ENCODE measurements at regions not wholly inside any gene's neighbourhood (a gene's known extent, or its start where the extent isn't known, plus 50 kb on each side); places are given as distances from the start of the nearest gene placed in this dataset.
"Not testable (repeated sequence)": the region's sequence is repeated elsewhere in the genome, so short reads cannot be mapped to it uniquely, and the experiment has no call there.

DNA sequence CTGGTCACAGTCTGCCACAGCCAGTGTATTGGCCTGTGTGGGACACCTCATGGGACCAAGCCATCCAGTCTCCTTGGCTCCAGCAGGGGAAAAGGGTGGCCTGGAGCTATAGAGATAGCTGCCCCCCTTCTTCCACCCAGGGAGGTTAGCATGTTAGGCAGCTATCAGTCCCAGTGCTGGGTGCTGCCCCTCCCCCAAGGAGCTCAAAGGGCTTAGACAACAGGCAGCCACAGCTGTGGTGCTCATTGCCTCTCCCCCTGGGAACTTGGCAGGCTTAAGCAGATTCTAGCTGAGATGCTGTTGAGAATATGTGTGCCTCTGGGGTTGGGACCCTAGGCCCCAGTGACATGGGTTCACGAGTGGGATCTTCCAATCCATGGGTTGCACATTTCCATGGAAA is 226.0 kb upstream of the PTGER4 start:
- no peak for DNase-seq

DNA sequence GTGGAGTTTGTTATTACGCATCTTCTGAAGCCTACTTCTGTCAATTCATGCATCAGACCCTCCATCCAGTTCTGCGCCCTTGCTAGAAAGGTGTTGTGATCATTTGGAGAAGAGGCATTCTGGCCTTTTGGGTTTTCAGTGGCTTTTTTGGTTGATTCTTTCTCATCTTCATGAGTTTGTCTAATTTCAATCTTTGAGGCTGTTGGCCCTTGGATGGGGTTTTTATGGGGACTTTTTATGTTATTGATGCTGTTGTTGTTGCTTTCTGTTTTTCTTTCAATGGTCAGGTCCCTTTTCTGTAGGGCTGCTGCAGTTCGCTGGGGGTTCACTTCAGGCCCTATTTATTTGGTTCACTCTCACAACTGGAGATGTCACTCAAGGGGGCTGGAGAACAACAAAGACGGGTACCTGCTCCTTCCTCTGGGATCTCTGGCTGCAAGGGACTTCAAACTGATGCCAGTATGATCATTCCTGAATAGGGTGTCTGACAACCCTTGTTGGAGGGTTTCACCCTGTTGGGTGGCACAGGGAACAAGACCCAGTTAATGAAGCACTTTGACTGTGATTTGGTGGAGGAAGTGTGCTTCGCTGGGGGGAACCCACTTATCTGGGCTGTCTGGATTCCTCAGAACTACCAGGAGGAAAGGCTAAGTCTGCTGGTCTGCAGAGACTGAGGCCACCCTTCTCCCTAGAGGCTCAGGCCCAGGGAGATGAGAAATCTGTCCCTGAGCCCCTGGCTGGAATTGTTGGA is 226.7 kb upstream of the PTGER4 start:
- no peak for DNase-seq

GRCh38 chr5:40447438-40447837 is 232.3 kb upstream of the PTGER4 start:
- DNase-seq, result peak; percentile 37

GRCh38 chr5:40446910-40447309 is 232.8 kb upstream of the PTGER4 start:
- DNase-seq, result peak; percentile 78

DNA sequence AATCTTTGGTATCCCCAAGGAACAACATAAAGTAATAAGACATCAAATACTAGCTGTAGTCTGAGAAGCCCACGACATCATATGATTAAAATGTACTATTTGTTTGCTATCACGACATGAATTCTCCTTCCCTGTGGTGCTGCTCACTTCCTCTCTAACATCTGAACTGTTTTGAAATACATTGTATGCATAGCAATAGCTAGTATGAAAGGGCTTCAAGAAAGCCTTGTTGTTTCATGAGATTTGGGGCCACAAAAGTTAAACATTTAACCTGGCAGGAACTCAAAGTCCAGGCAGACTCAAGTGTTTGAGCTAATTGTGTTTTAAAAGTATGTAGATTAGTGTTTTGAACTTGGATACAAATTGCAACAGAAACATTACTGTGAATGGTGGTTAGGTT is 237.4 kb upstream of the PTGER4 start:
- peak; percentile 9 for DNase-seq

DNA sequence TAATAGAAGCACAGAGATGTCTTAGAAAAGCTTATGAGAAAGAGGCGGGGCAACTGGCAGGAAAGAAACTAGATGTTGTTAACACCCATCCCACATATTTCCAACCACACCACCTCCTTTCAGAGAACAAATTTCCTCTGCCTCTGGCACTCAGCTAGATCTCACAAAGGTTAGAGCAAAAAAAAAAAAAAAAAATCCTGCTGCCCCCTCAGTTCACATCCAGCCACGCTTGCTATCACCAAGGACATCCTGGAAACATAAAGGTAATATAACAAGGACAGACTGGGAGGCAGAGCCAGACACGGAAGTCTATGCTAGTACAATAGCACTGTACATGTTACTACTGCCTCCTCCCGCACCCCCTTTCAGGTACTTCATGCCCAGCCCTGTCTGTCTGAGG is 238.0 kb upstream of the PTGER4 start:
- DNase-seq, result no peak

DNA sequence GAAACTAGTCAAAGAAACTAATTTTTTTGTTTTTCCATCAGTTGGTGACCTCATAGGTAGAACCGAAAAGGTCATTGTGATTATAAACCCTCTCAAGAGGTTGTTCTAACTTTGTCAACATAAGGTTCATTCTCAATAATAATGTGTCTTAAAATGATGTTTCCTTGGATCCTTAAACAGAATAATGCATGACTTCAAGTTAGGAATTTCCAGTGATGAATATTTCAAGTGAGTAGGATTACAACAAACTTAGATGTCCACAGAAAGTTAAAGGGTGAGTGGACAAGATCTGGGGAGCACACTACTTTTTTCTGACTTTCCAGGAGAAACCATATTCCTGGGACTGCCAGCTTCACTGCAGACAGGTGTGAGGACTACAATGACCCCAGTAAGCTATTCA is 239.0 kb upstream of the PTGER4 start:
- no peak for DNase-seq

- not testable (repeated sequence) for DNase-seq
Measured at GRCh38 chr5:40439103-40439502, 240.6 kb upstream of the PTGER4 start.

GRCh38 chr5:40438646-40439045 is 241.1 kb upstream of the PTGER4 start:
- not testable (repeated sequence) for DNase-seq

GRCh38 chr5:40437452-40437861 is 242.3 kb upstream of the PTGER4 start:
- DNase-seq, result peak; percentile 62

DNA sequence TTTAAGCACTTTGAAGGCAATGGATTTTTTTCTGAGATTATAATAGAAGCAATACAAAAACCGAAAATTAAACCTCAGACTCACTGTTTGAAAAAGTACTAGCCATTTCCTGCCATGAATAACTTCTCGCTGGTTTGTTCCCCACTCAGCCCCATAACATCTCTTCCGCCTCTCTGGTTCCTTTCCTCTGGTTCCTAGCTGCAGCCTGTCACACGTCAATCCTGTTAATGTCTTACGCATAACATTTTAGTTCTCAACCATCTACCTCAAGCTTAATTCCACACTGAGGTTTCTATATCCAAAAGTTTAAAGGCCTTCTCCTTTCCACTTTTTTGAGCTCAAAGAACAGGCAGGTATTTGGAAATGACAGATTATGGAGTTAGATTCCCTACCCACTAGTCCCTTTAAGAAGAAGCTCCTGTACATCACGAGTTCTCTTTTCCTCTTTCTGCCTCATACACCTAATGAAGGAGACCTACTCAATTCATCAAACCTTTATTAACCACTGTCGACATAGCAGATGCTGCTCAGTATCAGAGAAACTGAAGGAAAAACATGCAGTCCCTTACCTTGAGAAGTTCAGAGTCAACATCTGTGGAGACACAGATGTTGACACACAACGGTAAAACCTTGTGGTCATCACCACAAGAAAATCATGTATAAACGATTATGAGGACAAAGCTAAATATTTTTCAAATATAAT is 243.0 kb upstream of the PTGER4 start:
- no peak for DNase-seq

- DNase-seq, result not testable (repeated sequence)
Measured at GRCh38 chr5:40435706-40436105, 244.0 kb upstream of the PTGER4 start.

DNA sequence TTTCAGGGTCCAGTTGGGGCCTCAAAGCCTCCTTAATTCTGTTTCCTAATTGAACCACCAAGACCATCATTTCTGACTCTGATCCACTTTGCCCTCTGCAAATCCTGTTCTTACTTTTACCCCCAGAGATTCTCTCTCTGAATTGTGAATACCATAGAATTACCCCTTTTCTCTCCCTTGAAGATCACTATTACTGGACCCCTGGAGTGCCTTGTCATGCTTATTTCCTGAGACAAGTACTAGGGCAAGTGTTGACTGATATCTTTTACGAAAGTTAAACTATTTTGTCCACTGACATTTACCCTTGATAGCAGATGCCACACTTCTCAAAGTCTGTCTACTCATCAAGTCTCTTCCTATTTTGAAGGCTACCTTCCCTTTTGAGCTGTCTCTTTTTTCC is 246.9 kb upstream of the PTGER4 start:
- DNase-seq, result no peak

DNA sequence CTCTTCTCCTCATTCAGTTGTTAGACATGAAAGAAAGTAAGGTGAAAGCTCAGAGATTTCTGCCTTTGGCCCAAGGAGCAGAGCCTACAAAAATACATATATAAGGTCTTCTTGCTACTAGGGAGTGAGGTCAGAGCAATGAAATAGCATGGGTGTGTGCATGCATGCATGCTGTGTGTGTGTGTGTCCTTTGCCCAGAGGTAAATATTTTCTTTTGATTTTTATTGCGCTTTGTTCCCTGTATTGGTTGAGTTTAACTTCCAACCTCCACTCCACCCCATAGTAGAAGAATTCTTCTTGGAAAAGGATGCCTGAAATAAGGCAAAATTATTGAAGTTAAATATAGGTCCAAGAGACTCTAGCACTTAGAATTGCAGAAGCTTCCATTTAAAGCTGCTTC is 248.0 kb upstream of the PTGER4 start:
- DNase-seq, result no peak

DNA sequence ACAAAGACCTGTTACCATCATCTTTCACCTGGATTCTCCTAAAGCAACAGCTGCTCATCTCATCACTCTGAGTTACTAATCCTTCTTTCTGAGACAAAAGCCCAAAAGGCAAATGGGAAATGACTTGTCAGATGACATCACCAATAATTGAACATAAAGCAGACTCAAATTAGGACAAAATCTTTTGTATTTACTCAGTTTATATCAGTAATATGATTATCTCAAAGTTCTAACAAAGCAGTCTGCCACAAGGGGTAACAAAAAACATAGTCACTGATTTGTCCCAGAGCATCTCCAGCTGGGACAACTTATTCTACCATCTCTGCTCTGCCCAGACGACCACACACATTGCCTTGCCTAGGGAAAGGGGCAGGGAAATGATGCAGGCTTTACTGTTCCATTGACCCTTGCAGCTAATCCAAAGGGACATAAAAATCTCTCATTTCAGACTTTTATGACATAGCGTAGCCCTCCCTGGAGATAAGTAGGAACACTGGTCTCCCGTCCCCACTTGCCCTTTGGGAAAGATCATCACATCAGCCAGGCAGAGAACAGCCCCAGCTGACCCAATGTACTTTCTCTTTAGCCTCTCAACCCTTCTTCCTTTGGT is 249.5 kb upstream of the PTGER4 start:
- no peak for DNase-seq

GRCh38 chr5:40429258-40430100 is 250.2 kb upstream of the PTGER4 start:
- peak; percentile 9 for DNase-seq

GRCh38 chr5:40428815-40429214 is 250.9 kb upstream of the PTGER4 start:
- no peak for DNase-seq

- peak; percentile 74 for DNase-seq
Measured at GRCh38 chr5:40428126-40428525, 251.6 kb upstream of the PTGER4 start.

GRCh38 chr5:40417046-40417810 is 262.5 kb upstream of the PTGER4 start:
- not testable (repeated sequence) for DNase-seq

- DNase-seq, result no peak
Measured at GRCh38 chr5:40416588-40416987, 263.1 kb upstream of the PTGER4 start.

- no peak for DNase-seq
Measured at GRCh38 chr5:40416098-40416497, 263.6 kb upstream of the PTGER4 start.

- no peak for DNase-seq
Measured at GRCh38 chr5:40414922-40415321, 264.8 kb upstream of the PTGER4 start.
